ENCODE measurements at regions not wholly inside any gene's neighbourhood (a gene's known extent, or its start where the extent isn't known, plus 50 kb on each side); places are given as distances from the start of the nearest gene placed in this dataset.

- Histone ChIP-seq H3K9me3 (ENCODE audit: severe bottlenecking) (no peaks in the 10 kb centered on the region), H3K36me3 (ENCODE audit: low read depth) (no peaks in the 10 kb centered on the region), H3K27me3 (ENCODE audit: insufficient read depth, poor library complexity, severe bottlenecking) (no peaks in the 10 kb centered on the region), H3K4me3 (ENCODE audit: severe bottlenecking) (no peak overlapping the region), H3K27ac (ENCODE audit: poor library complexity, severe bottlenecking) (no peak overlapping the region), H3K4me1 (ENCODE audit: insufficient read depth, poor library complexity, severe bottlenecking) (no peaks in the 10 kb centered on the region)
- TF ChIP-seq CTCF (IDR thresholded peaks at IDR 0.05; ENCODE audit: poor library complexity, severe bottlenecking) = no peak
- DNase-seq (ENCODE audit: low spot score) (no peak), ATAC-seq (ENCODE audit: low read depth) (no peak)
These were observed 299.1 kb upstream of the TYRP1 start for GRCh38 chr9:12394105-12394504.

- Histone ChIP-seq H3K27me3 (ENCODE audit: insufficient read depth, poor library complexity, severe bottlenecking) (no peaks in the 10 kb centered on the region), H3K27ac (ENCODE audit: poor library complexity, severe bottlenecking) (no peak overlapping the region), H3K4me3 (ENCODE audit: severe bottlenecking) (no peak overlapping the region), H3K4me1 (ENCODE audit: insufficient read depth, poor library complexity, severe bottlenecking) (no peaks in the 10 kb centered on the region), H3K36me3 (ENCODE audit: low read depth) (no peaks in the 10 kb centered on the region), H3K9me3 (ENCODE audit: severe bottlenecking) (no peaks in the 10 kb centered on the region)
- no peak for TF ChIP-seq CTCF (IDR thresholded peaks at IDR 0.05; ENCODE audit: poor library complexity, severe bottlenecking)
- no peak for ATAC-seq (ENCODE audit: low read depth)
- no peak for DNase-seq (ENCODE audit: low spot score)
These were observed 289.5 kb upstream of the TYRP1 start for GRCh38 chr9:12403721-12404120.

GRCh38 chr9:12413986-12414385, 279.2 kb upstream of the TYRP1 start:
- Histone ChIP-seq H3K4me1 (ENCODE audit: insufficient read depth, poor library complexity, severe bottlenecking) (no peaks in the 10 kb centered on the region), H3K4me3 (ENCODE audit: severe bottlenecking) (no peak overlapping the region), H3K36me3 (ENCODE audit: low read depth) (no peaks in the 10 kb centered on the region), H3K9me3 (ENCODE audit: severe bottlenecking) (no peaks in the 10 kb centered on the region), H3K27ac (ENCODE audit: poor library complexity, severe bottlenecking) (no peak overlapping the region), H3K27me3 (ENCODE audit: insufficient read depth, poor library complexity, severe bottlenecking) (peaks cover 2% of the 10 kb centered on the region)
- DNase-seq (ENCODE audit: low spot score) = no peak
- no peak for ATAC-seq (ENCODE audit: low read depth)
- TF ChIP-seq CTCF (IDR thresholded peaks at IDR 0.05; ENCODE audit: poor library complexity, severe bottlenecking) = no peak

- no peaks in the 10 kb centered on the region for H3K9me3 ChIP-seq (ENCODE audit: severe bottlenecking)
- H3K4me3 ChIP-seq (ENCODE audit: severe bottlenecking) = no peak overlapping the region
- no peaks in the 10 kb centered on the region for H3K4me1 ChIP-seq (ENCODE audit: insufficient read depth, poor library complexity, severe bottlenecking)
- peaks cover 2% of the 10 kb centered on the region for H3K27me3 ChIP-seq (ENCODE audit: insufficient read depth, poor library complexity, severe bottlenecking)
- H3K27ac ChIP-seq (ENCODE audit: poor library complexity, severe bottlenecking) = no peak overlapping the region
- DNase-seq (ENCODE audit: low spot score) = no peak
- ATAC-seq (ENCODE audit: low read depth) = no peak
- no peak for TF ChIP-seq CTCF (IDR thresholded peaks at IDR 0.05; ENCODE audit: poor library complexity, severe bottlenecking)
- no peaks in the 10 kb centered on the region for H3K36me3 ChIP-seq (ENCODE audit: low read depth)
These were observed 278.7 kb upstream of the TYRP1 start for GRCh38 chr9:12414514-12414913.

GRCh38 chr9:12415361-12415760, 277.8 kb upstream of the TYRP1 start:
- no peaks in the 10 kb centered on the region for H3K36me3 ChIP-seq (ENCODE audit: low read depth)
- no peaks in the 10 kb centered on the region for H3K4me1 ChIP-seq (ENCODE audit: insufficient read depth, poor library complexity, severe bottlenecking)
- no peak overlapping the region for H3K27ac ChIP-seq (ENCODE audit: poor library complexity, severe bottlenecking)
- TF ChIP-seq CTCF (IDR thresholded peaks at IDR 0.05; ENCODE audit: poor library complexity, severe bottlenecking) = no peak
- peaks cover 2% of the 10 kb centered on the region for H3K27me3 ChIP-seq (ENCODE audit: insufficient read depth, poor library complexity, severe bottlenecking)
- ATAC-seq (ENCODE audit: low read depth) = no peak
- no peaks in the 10 kb centered on the region for H3K9me3 ChIP-seq (ENCODE audit: severe bottlenecking)
- no peak for DNase-seq (ENCODE audit: low spot score)
- H3K4me3 ChIP-seq (ENCODE audit: severe bottlenecking) = no peak overlapping the region

All from RWPE2 (cell line).